ENCODE measurements at regions not wholly inside any gene's neighbourhood (a gene's known extent, or its start where the extent isn't known, plus 50 kb on each side); places are given as distances from the start of the nearest gene placed in this dataset.

DNA sequence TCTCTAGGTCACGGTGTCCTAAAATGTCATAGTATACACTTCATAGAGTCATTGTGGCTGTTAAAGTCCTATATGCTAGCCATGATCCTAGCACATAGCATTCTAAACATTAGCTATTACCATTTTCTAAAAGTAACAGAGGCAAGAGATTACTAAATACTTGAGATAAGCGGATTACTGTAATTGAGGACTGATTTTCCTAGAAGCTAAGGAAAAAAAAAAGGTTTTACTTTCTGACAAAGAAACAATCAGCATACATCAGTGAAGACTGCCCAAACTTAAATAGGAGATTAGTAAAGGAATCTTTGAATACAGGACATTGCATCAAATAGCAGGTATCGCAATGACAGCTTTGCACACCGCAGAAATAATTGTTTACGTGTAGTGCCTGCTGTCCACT is 91.3 kb upstream of the HNRNPU start:
- no peaks in the 10 kb centered on the region for H3K36me3 ChIP-seq (ENCODE audit: insufficient read depth, low read length)
- H3K27ac ChIP-seq (ENCODE audit: low read length), result no peak overlapping the region
- no peak for DNase-seq
- no peak for TF ChIP-seq EZH2 (IDR thresholded peaks at IDR 0.05; ENCODE audit: borderline replicate concordance, low read depth, low read length, severe bottlenecking)
- TF ChIP-seq, protein P1, sequence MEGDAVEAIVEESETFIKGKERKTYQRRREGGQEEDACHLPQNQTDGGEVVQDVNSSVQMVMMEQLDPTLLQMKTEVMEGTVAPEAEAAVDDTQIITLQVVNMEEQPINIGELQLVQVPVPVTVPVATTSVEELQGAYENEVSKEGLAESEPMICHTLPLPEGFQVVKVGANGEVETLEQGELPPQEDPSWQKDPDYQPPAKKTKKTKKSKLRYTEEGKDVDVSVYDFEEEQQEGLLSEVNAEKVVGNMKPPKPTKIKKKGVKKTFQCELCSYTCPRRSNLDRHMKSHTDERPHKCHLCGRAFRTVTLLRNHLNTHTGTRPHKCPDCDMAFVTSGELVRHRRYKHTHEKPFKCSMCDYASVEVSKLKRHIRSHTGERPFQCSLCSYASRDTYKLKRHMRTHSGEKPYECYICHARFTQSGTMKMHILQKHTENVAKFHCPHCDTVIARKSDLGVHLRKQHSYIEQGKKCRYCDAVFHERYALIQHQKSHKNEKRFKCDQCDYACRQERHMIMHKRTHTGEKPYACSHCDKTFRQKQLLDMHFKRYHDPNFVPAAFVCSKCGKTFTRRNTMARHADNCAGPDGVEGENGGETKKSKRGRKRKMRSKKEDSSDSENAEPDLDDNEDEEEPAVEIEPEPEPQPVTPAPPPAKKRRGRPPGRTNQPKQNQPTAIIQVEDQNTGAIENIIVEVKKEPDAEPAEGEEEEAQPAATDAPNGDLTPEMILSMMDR (IDR thresholded peaks at IDR 0.05; ENCODE audit: borderline replicate concordance, extremely low read depth, low read length, poor library complexity, severe bottlenecking), result no peak
- no peak for ATAC-seq (ENCODE audit: insufficient read depth, low read depth)
- no peaks in the 10 kb centered on the region for H4K20me1 ChIP-seq (ENCODE audit: insufficient read depth, low read length)
- H3K27me3 ChIP-seq (ENCODE audit: insufficient read depth, low read length, poor library complexity), result no peaks in the 10 kb centered on the region
- H2AFZ ChIP-seq (ENCODE audit: low read depth, low read length), result no peak overlapping the region
- H3K4me2 ChIP-seq (ENCODE audit: insufficient read depth, low read length), result no peak overlapping the region
- no peak overlapping the region for H3K9ac ChIP-seq (ENCODE audit: low read depth, low read length)
- peaks cover 5% of the 10 kb centered on the region; the same call in 1 of the 2 replicates for H3K4me1 ChIP-seq (ENCODE audit: insufficient read depth, low read length)
- no peak overlapping the region for H3K4me3 ChIP-seq (ENCODE audit: low read depth in 1 of 2, low read length in 2 of 2)
- H3K9me3 ChIP-seq (ENCODE audit: insufficient read depth, low read length, severe bottlenecking), result no peaks in the 10 kb centered on the region
- H3K79me2 ChIP-seq (ENCODE audit: insufficient read depth, low read length), result no peaks in the 10 kb centered on the region

DNA sequence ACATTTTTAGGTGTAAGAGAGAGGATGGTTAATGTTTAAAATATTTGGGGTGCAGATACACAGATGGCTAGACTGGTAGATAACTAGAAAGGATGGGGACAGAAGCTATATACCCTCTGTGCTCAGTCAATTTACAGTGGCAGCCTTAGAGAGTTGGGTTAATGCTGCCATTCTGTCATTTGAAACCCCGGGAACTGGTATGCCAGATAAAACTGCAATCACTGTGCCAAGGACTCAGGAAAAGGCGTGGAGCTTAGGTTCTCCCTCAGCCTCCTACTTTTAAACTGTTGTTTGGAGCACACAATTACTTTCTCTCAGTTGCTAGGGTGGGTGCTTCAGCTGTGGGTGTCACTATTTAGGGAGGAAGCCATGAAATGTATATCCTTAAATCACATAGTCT is 90.0 kb upstream of the HNRNPU start:
- no peaks in the 10 kb centered on the region for H3K9me3 ChIP-seq (ENCODE audit: insufficient read depth, low read length, severe bottlenecking)
- DNase-seq (no peak), ATAC-seq (ENCODE audit: insufficient read depth, low read depth) (no peak)
- H3K4me3 ChIP-seq (ENCODE audit: low read depth in 1 of 2, low read length in 2 of 2), result no peak overlapping the region
- H3K27me3 ChIP-seq (ENCODE audit: insufficient read depth, low read length, poor library complexity), result no peaks in the 10 kb centered on the region
- no peak overlapping the region for H3K9ac ChIP-seq (ENCODE audit: low read depth, low read length)
- no peaks in the 10 kb centered on the region for H3K79me2 ChIP-seq (ENCODE audit: insufficient read depth, low read length)
- no peak overlapping the region for H3K27ac ChIP-seq (ENCODE audit: low read length)
- no peaks in the 10 kb centered on the region for H4K20me1 ChIP-seq (ENCODE audit: insufficient read depth, low read length)
- no peak overlapping the region for H2AFZ ChIP-seq (ENCODE audit: low read depth, low read length)
- H3K4me1 ChIP-seq (ENCODE audit: insufficient read depth, low read length), result peaks cover 5% of the 10 kb centered on the region; the same call in 1 of the 2 replicates
- H3K36me3 ChIP-seq (ENCODE audit: insufficient read depth, low read length), result no peaks in the 10 kb centered on the region
- H3K4me2 ChIP-seq (ENCODE audit: insufficient read depth, low read length), result no peak overlapping the region
- TF ChIP-seq, protein P1 (IDR thresholded peaks at IDR 0.05; ENCODE audit: borderline replicate concordance, extremely low read depth, low read length, poor library complexity, severe bottlenecking), result no peak
- no peak for TF ChIP-seq EZH2 (IDR thresholded peaks at IDR 0.05; ENCODE audit: borderline replicate concordance, low read depth, low read length, severe bottlenecking)

DNA sequence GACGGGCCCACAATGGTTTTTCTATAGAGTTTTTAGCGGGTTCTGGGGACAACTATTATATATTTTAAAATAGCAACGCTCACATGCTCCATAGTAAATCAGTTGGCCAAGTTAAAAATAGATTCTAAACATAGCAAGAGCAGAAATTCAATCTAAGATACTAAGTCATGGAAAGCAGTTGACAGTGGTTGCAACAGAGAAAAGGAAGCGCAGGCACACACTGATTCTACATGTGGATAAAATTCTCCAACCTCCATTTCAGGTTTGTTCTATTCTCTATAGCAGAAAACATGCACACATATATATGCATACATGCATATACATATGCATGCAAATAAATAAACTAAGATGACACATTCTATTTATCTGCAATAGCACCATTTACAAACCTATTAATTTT is 89.6 kb upstream of the HNRNPU start:
- no peak for DNase-seq
- peaks cover 5% of the 10 kb centered on the region; the same call in 1 of the 2 replicates for H3K4me1 ChIP-seq (ENCODE audit: insufficient read depth, low read length)
- no peaks in the 10 kb centered on the region for H3K36me3 ChIP-seq (ENCODE audit: insufficient read depth, low read length)
- no peak overlapping the region for H3K4me2 ChIP-seq (ENCODE audit: insufficient read depth, low read length)
- H3K9me3 ChIP-seq (ENCODE audit: insufficient read depth, low read length, severe bottlenecking), result no peaks in the 10 kb centered on the region
- H2AFZ ChIP-seq (ENCODE audit: low read depth, low read length), result no peak overlapping the region
- H4K20me1 ChIP-seq (ENCODE audit: insufficient read depth, low read length), result no peaks in the 10 kb centered on the region
- TF ChIP-seq, protein P1 (IDR thresholded peaks at IDR 0.05; ENCODE audit: borderline replicate concordance, extremely low read depth, low read length, poor library complexity, severe bottlenecking), result no peak
- no peak for ATAC-seq (ENCODE audit: insufficient read depth, low read depth)
- H3K4me3 ChIP-seq (ENCODE audit: low read depth in 1 of 2, low read length in 2 of 2), result no peak overlapping the region
- H3K79me2 ChIP-seq (ENCODE audit: insufficient read depth, low read length), result no peaks in the 10 kb centered on the region
- no peak overlapping the region for H3K9ac ChIP-seq (ENCODE audit: low read depth, low read length)
- no peak overlapping the region for H3K27ac ChIP-seq (ENCODE audit: low read length)
- no peaks in the 10 kb centered on the region for H3K27me3 ChIP-seq (ENCODE audit: insufficient read depth, low read length, poor library complexity)

DNA sequence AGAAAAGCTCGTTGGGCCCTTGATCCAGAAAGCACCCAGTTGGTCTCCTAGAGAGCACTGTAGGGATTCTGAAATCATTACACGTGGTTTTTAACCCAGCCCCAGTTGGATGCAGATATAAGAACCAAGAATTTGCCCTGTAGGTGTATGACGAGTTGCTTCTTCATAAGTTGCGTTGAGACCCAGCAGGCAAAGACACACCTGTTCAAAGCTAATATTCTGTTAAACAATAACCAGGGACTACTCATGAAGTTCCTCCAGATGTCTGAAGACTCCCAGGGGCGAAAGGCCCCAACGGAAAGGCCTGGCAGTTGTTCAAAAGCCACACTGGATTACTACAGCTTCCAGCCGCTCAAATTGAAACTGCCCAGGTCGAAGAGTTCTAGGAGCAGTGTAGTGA is 88.6 kb upstream of the HNRNPU start:
- no peak overlapping the region for H3K4me2 ChIP-seq (ENCODE audit: insufficient read depth, low read length)
- H4K20me1 ChIP-seq (ENCODE audit: insufficient read depth, low read length), result no peaks in the 10 kb centered on the region
- peaks cover 5% of the 10 kb centered on the region; the same call in 1 of the 2 replicates for H3K4me1 ChIP-seq (ENCODE audit: insufficient read depth, low read length)
- no peak overlapping the region for H3K27ac ChIP-seq (ENCODE audit: low read length)
- DNase-seq, result no peak
- no peak overlapping the region for H3K4me3 ChIP-seq (ENCODE audit: low read depth in 1 of 2, low read length in 2 of 2)
- no peak overlapping the region for H3K9ac ChIP-seq (ENCODE audit: low read depth, low read length)
- ATAC-seq (ENCODE audit: insufficient read depth, low read depth), result no peak
- H3K27me3 ChIP-seq (ENCODE audit: insufficient read depth, low read length, poor library complexity), result no peaks in the 10 kb centered on the region
- no peaks in the 10 kb centered on the region for H3K79me2 ChIP-seq (ENCODE audit: insufficient read depth, low read length)
- no peak overlapping the region for H2AFZ ChIP-seq (ENCODE audit: low read depth, low read length)
- no peaks in the 10 kb centered on the region for H3K9me3 ChIP-seq (ENCODE audit: insufficient read depth, low read length, severe bottlenecking)
- no peak for TF ChIP-seq EZH2 (IDR thresholded peaks at IDR 0.05; ENCODE audit: borderline replicate concordance, low read depth, low read length, severe bottlenecking)
- TF ChIP-seq, protein P1 (IDR thresholded peaks at IDR 0.05; ENCODE audit: borderline replicate concordance, extremely low read depth, low read length, poor library complexity, severe bottlenecking), result no peak
- no peaks in the 10 kb centered on the region for H3K36me3 ChIP-seq (ENCODE audit: insufficient read depth, low read length)
